ENCODE measurements at regions not wholly inside any gene's neighbourhood (a gene's known extent, or its start where the extent isn't known, plus 50 kb on each side); places are given as distances from the start of the nearest gene placed in this dataset.

- TF ChIP-seq, protein P1, sequence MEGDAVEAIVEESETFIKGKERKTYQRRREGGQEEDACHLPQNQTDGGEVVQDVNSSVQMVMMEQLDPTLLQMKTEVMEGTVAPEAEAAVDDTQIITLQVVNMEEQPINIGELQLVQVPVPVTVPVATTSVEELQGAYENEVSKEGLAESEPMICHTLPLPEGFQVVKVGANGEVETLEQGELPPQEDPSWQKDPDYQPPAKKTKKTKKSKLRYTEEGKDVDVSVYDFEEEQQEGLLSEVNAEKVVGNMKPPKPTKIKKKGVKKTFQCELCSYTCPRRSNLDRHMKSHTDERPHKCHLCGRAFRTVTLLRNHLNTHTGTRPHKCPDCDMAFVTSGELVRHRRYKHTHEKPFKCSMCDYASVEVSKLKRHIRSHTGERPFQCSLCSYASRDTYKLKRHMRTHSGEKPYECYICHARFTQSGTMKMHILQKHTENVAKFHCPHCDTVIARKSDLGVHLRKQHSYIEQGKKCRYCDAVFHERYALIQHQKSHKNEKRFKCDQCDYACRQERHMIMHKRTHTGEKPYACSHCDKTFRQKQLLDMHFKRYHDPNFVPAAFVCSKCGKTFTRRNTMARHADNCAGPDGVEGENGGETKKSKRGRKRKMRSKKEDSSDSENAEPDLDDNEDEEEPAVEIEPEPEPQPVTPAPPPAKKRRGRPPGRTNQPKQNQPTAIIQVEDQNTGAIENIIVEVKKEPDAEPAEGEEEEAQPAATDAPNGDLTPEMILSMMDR (conservative IDR thresholded peaks at IDR 0.05 in 1 of 2, IDR thresholded peaks at IDR 0.05 in 1 of 2; ENCODE audit: low read depth in 1 of 2, low read length in 2 of 2), result no peak
- TF ChIP-seq EZH2 (IDR thresholded peaks at IDR 0.05; ENCODE audit: low read length, missing control alignments), result no peak
These were observed 326.2 kb upstream of the POT1 start for GRCh38 chr7:125255810-125256209.

Data from fibroblast of lung (primary cell).